ENCODE measurements at regions not wholly inside any gene's neighbourhood (a gene's known extent, or its start where the extent isn't known, plus 50 kb on each side); places are given as distances from the start of the nearest gene placed in this dataset.

- BruUV-seq (replicated peaks), result no TSS peak
- ChIA-PET POLR2A (ENCODE audit: low non-redundant PET) (no interaction called here), CTCF (no interaction called here)
- intact Hi-C loops (cut with micrococcal nuclease; ENCODE audit: unreplicated experiment), result no loop called here
- no peaks in the 10 kb centered on the region for H3K9me3 ChIP-seq (ENCODE audit: low read depth, low read length, poor library complexity, severe bottlenecking)
- no peaks in the 10 kb centered on the region for H3K36me3 ChIP-seq (ENCODE audit: insufficient read depth, low read length, poor library complexity, severe bottlenecking)
- H3K4me3 ChIP-seq (ENCODE audit: low read depth, low read length, poor library complexity, severe bottlenecking), result no peak overlapping the region
- H3K4me1 ChIP-seq (ENCODE audit: insufficient read depth, low read length, poor library complexity, severe bottlenecking), result no peaks in the 10 kb centered on the region
- TF ChIP-seq CTCF (conservative IDR thresholded peaks at IDR 0.05; ENCODE audit: low read depth, low read length) (no peak), EZH2 (IDR thresholded peaks at IDR 0.05; ENCODE audit: borderline replicate concordance, low read depth, low read length, poor library complexity, severe bottlenecking) (no peak)
- H3K27ac ChIP-seq (ENCODE audit: low read depth, low read length, poor library complexity, severe bottlenecking), result no peak overlapping the region
- DNase-seq (ENCODE audit: low spot score), result no peak
- H3K27me3 ChIP-seq (replicated peaks; ENCODE audit: insufficient read depth, low read depth, low read length, poor library complexity), result no peaks in the 10 kb centered on the region
Observed at GRCh38 chr2:33777786-33778185, 178.7 kb upstream of the FAM98A start.

DNA sequence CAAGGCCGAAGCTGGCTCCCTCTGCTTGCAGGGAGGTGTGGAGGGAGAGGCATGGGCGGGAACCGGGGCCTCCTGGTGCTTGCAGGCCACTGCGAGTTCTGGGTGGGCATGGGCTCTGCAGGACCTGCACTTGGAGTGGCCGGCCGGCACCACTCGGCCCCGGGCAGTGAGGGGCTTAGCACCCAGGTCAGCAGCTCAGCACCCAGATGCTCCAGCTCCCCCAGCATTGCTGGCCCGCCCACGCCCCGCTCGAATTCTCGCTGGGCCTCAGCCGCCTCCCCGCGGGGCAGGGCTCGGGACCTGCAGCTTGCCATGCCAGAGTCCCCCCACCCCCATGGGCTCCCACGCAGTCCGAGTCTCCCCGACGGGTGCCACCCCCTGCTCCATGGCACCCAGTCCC is 176.2 kb upstream of the FAM98A start:
- no peak for TF ChIP-seq CTCF (conservative IDR thresholded peaks at IDR 0.05; ENCODE audit: low read depth, low read length)
- TF ChIP-seq EZH2 (IDR thresholded peaks at IDR 0.05; ENCODE audit: borderline replicate concordance, low read depth, low read length, poor library complexity, severe bottlenecking), result no peak
- H3K27me3 ChIP-seq (replicated peaks; ENCODE audit: insufficient read depth, low read depth, low read length, poor library complexity), result no peaks in the 10 kb centered on the region
- intact Hi-C loops (cut with micrococcal nuclease; ENCODE audit: unreplicated experiment), result no loop called here
- no peak overlapping the region for H3K4me3 ChIP-seq (ENCODE audit: low read depth, low read length, poor library complexity, severe bottlenecking)
- H3K4me1 ChIP-seq (ENCODE audit: insufficient read depth, low read length, poor library complexity, severe bottlenecking), result no peaks in the 10 kb centered on the region
- no peak overlapping the region for H3K27ac ChIP-seq (ENCODE audit: low read depth, low read length, poor library complexity, severe bottlenecking)
- no peaks in the 10 kb centered on the region for H3K9me3 ChIP-seq (ENCODE audit: low read depth, low read length, poor library complexity, severe bottlenecking)
- H3K36me3 ChIP-seq (ENCODE audit: insufficient read depth, low read length, poor library complexity, severe bottlenecking), result no peaks in the 10 kb centered on the region
- ChIA-PET CTCF (no interaction called here), POLR2A (ENCODE audit: low non-redundant PET) (no interaction called here)
- no peak for DNase-seq (ENCODE audit: low spot score)
- BruUV-seq (replicated peaks), result no TSS peak

DNA sequence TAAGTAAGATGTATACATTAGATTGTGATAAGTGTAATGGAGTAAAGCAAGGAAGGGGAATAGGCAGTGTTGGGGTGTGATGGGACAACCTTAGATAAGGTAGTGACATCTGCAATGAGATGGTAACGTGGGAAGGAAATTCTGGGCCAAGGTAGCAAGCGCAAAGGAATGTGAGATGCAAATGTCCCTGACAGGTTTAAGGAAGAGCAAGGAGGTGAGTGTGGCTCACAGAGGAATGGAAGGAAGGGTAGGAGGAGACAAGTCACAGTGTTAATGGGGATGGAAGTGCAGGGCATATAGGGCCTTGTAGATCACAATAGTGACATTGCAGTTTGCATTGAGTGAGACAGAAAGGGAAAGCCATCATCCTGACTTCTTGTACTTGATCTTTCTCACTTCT is 170.9 kb upstream of the FAM98A start:
- no peak for TF ChIP-seq EZH2 (IDR thresholded peaks at IDR 0.05; ENCODE audit: borderline replicate concordance, low read depth, low read length, poor library complexity, severe bottlenecking)
- TF ChIP-seq CTCF (conservative IDR thresholded peaks at IDR 0.05; ENCODE audit: low read depth, low read length), result no peak
- no peaks in the 10 kb centered on the region for H3K9me3 ChIP-seq (ENCODE audit: low read depth, low read length, poor library complexity, severe bottlenecking)
- H3K36me3 ChIP-seq (ENCODE audit: insufficient read depth, low read length, poor library complexity, severe bottlenecking), result no peaks in the 10 kb centered on the region
- no peaks in the 10 kb centered on the region for H3K4me1 ChIP-seq (ENCODE audit: insufficient read depth, low read length, poor library complexity, severe bottlenecking)
- H3K27ac ChIP-seq (ENCODE audit: low read depth, low read length, poor library complexity, severe bottlenecking), result no peak overlapping the region
- BruUV-seq (replicated peaks), result no TSS peak
- ChIA-PET POLR2A (ENCODE audit: low non-redundant PET) (no interaction called here), CTCF (no interaction called here)
- H3K27me3 ChIP-seq (replicated peaks; ENCODE audit: insufficient read depth, low read depth, low read length, poor library complexity), result no peaks in the 10 kb centered on the region
- intact Hi-C loops (cut with micrococcal nuclease; ENCODE audit: unreplicated experiment), result no loop called here
- H3K4me3 ChIP-seq (ENCODE audit: low read depth, low read length, poor library complexity, severe bottlenecking), result no peak overlapping the region
- no peak for DNase-seq (ENCODE audit: low spot score)
